Osteoblast (primary cell): ENCODE measurements at regions not wholly inside any gene's neighbourhood (a gene's known extent, or its start where the extent isn't known, plus 50 kb on each side); places are given as distances from the start of the nearest gene placed in this dataset.

Experiments used
- DNase-seq: peaks from one replicate; pipeline ENCODE4 v3.0.0; 2011; ENCODE audit warnings: low spot score, mixed read lengths; ENCODE audit not compliant: insufficient read length; ENCODE audit errors: missing footprints
- H2AFZ ChIP-seq: 2 replicates; pipeline ENCODE4 v1.6.0; 2011; ENCODE audit warnings: mild to moderate bottlenecking, low read length
- H3K27ac ChIP-seq: 2 replicates; pipeline ENCODE4 v1.5.1; 2011; ENCODE audit warnings: mild to moderate bottlenecking, low read depth, low read length, moderate library complexity
- H3K27me3 ChIP-seq: 2 replicates; pipeline ENCODE4 v1.6.0; 2012; ENCODE audit warnings: mild to moderate bottlenecking, control low read depth, inconsistent platforms, low read length, moderate library complexity; ENCODE audit not compliant: insufficient read depth
- H3K36me3 ChIP-seq: 2 replicates; pipeline ENCODE4 v1.5.1; 2011; ENCODE audit warnings: mild to moderate bottlenecking, low read length, control low read depth, moderate library complexity; ENCODE audit not compliant: insufficient read depth
- H3K4me1 ChIP-seq: 2 replicates; pipeline ENCODE4 v1.5.1; 2011; ENCODE audit warnings: mild to moderate bottlenecking, low read length, control low read depth, moderate library complexity; ENCODE audit not compliant: insufficient read depth
- H3K4me2 ChIP-seq: 2 replicates; pipeline ENCODE4 v1.6.0; 2011; ENCODE audit warnings: mild to moderate bottlenecking, low read length; ENCODE audit not compliant: insufficient read depth
- H3K4me3 ChIP-seq: fragments of 200-600 bp; sonication (generic); 3 replicates; pipeline ENCODE4 v1.5.1; 2012; ENCODE audit warnings: mild to moderate bottlenecking, low read length, inconsistent platforms; ENCODE audit not compliant: insufficient read depth
- H3K79me2 ChIP-seq: 2 replicates; pipeline ENCODE4 v1.6.0; 2012; ENCODE audit warnings: mild to moderate bottlenecking, low read length, control low read depth, inconsistent platforms; ENCODE audit not compliant: insufficient read depth
- H3K9me3 ChIP-seq: 2 replicates; pipeline ENCODE4 v1.5.1; 2011; ENCODE audit warnings: low read depth, low read length, control low read depth
- H4K20me1 ChIP-seq: 2 replicates; pipeline ENCODE4 v1.6.0; 2012; ENCODE audit warnings: mild to moderate bottlenecking, low read length, control low read depth; ENCODE audit not compliant: insufficient read depth
- CTCF ChIP-seq: IDR thresholded peaks from 2 replicates; pipeline ENCODE4 v1.5.1; 2011; ENCODE audit warnings: mild to moderate bottlenecking, low read depth, low read length, moderate library complexity; ENCODE audit errors: extremely low read depth

- H3K79me2 ChIP-seq = no peaks in the 10 kb centered on the region
- H3K27ac ChIP-seq = no peak overlapping the region
- no peaks in the 10 kb centered on the region for H3K36me3 ChIP-seq
- no peak for TF ChIP-seq CTCF
- H3K9me3 ChIP-seq = peaks cover 2% of the 10 kb centered on the region
- no peak overlapping the region for H3K4me2 ChIP-seq
- no peak for DNase-seq
- H3K27me3 ChIP-seq = no peaks in the 10 kb centered on the region
- no peak overlapping the region for H3K4me3 ChIP-seq
- no peak overlapping the region for H2AFZ ChIP-seq
- H4K20me1 ChIP-seq = no peaks in the 10 kb centered on the region
- H3K4me1 ChIP-seq = no peaks in the 10 kb centered on the region
Observed at GRCh38 chr6:19102936-19103335, 715.8 kb downstream of the RNF144B start.

GRCh38 chr6:19107468-19107867 lies 720.3 kb downstream of the RNF144B start:
- no peak for TF ChIP-seq CTCF
- Histone ChIP-seq H3K4me1 (no peaks in the 10 kb centered on the region), H4K20me1 (no peaks in the 10 kb centered on the region), H3K79me2 (no peaks in the 10 kb centered on the region), H3K27me3 (no peaks in the 10 kb centered on the region), H3K27ac (no peak overlapping the region), H3K4me2 (no peak overlapping the region), H2AFZ (no peak overlapping the region), H3K36me3 (no peaks in the 10 kb centered on the region), H3K9me3 (peaks cover 2% of the 10 kb centered on the region), H3K4me3 (no peak overlapping the region)
- DNase-seq = no peak

- Histone ChIP-seq H3K4me1 (no peaks in the 10 kb centered on the region), H3K9me3 (no peaks in the 10 kb centered on the region), H3K4me3 (no peak overlapping the region), H2AFZ (no peak overlapping the region), H3K27ac (no peak overlapping the region), H3K79me2 (no peaks in the 10 kb centered on the region), H4K20me1 (no peaks in the 10 kb centered on the region), H3K4me2 (no peak overlapping the region), H3K27me3 (no peaks in the 10 kb centered on the region), H3K36me3 (no peaks in the 10 kb centered on the region)
- no peak for DNase-seq
- no peak for TF ChIP-seq CTCF
Observed at GRCh38 chr6:19121521-19121920, 715.6 kb upstream of the ID4 start.

- H3K4me2 ChIP-seq = no peak overlapping the region
- DNase-seq = no peak
- H3K27ac ChIP-seq = no peak overlapping the region
- TF ChIP-seq CTCF = no peak
- no peaks in the 10 kb centered on the region for H4K20me1 ChIP-seq
- no peak overlapping the region for H2AFZ ChIP-seq
- no peaks in the 10 kb centered on the region for H3K4me1 ChIP-seq
- no peaks in the 10 kb centered on the region for H3K79me2 ChIP-seq
- no peaks in the 10 kb centered on the region for H3K27me3 ChIP-seq
- H3K36me3 ChIP-seq = no peaks in the 10 kb centered on the region
- H3K9me3 ChIP-seq = no peaks in the 10 kb centered on the region
- H3K4me3 ChIP-seq = no peak overlapping the region
Observed at GRCh38 chr6:19127081-19127480, 710.1 kb upstream of the ID4 start.
